K562 (cell line): ENCODE measurements at regions not wholly inside any gene's neighbourhood (a gene's known extent, or its start where the extent isn't known, plus 50 kb on each side); places are given as distances from the start of the nearest gene placed in this dataset.

Source experiments
- ATAC-seq: fragments of 200-7000 bp; cut with Tn5 transposase; 3 replicates; pipeline ENCODE4 v1.9.1; 2020; ENCODE audit warnings: moderate library complexity
- BruUV-seq: library from RNA; stranded (reverse); fragments of 400-500 nt; replicated peaks from 2 replicates; lab custom pipeline; 2021; lab: Mats Ljungman, UMichigan
- CTCF ChIA-PET: fragments of 300-600 bp; formaldehyde crosslinking; extraction: SDS; loops from one replicate; lab custom pipeline; 2021; ENCODE audit warnings: low intra/inter-chr PET ratio; lab: Yijun Ruan, JAX
- POLR2A ChIA-PET: fragments of 300-600, 350-650 bp; sonication (Branson Sonifier 250); formaldehyde crosslinking; extraction: SDS; loops from one replicate; lab custom pipeline; 2021; ENCODE audit warnings: antibody characterized with exemption, inconsistent platforms; lab: Yijun Ruan, JAX
- DNase-seq, 4 experiments: peaks; one replicate each; pipeline versions ENCODE4 v3.0.0 to v3.0.0-alpha.2; 2011 to 2018; ENCODE audit warnings: low spot score in 3 of 4, mixed read lengths in 3 of 4; ENCODE audit errors: extremely low read depth in 1 of 4
- FAIRE-seq: peaks from 2 replicates; lab custom pipeline; 2011; peaks lifted over from hg19 to GRCh38; lab: Jason Lieb, UNC
- H2AFZ ChIP-seq: 2 replicates; pipeline ENCODE4 v1.6.0; 2011; ENCODE audit warnings: low read depth, low read length, control low read depth, inconsistent platforms
- H3K27ac ChIP-seq: fragments of 200-600 bp; 3 replicates; pipeline ENCODE4 v1.8.0; 2011; ENCODE audit warnings: low read depth, mild to moderate bottlenecking, control low read depth, inconsistent platforms, low read length, moderate library complexity, mixed read lengths; ENCODE audit errors: extremely low read depth
- H3K27me3 ChIP-seq, 2 experiments: fragments of 300-600 bp in 1 of 2; 2 replicates in 1 of 2; 3 replicates in 1 of 2; pipeline versions ENCODE4 v1.6.0 to v1.8.0; 2011; ENCODE audit warnings: inconsistent platforms in 2 of 2, low read length in 2 of 2, mild to moderate bottlenecking in 1 of 2, mixed read lengths in 1 of 2, moderate library complexity in 1 of 2; ENCODE audit not compliant: control insufficient read depth in 2 of 2, insufficient read depth in 2 of 2
- H3K36me3 ChIP-seq: fragments of 300-600 bp; 3 replicates; pipeline ENCODE4 v1.8.0; 2011; ENCODE audit warnings: mild to moderate bottlenecking, low read length, inconsistent platforms; ENCODE audit not compliant: control insufficient read depth, insufficient read depth
- H3K4me1 ChIP-seq, 2 experiments: fragments of 200-600 bp in 1 of 2; replicated peaks in 1 of 2; 2 replicates in 1 of 2; 3 replicates in 1 of 2; pipeline versions ENCODE4 v1.5.1 to v1.8.0; 2011; ENCODE audit warnings: inconsistent platforms in 2 of 2, low read length in 2 of 2, mild to moderate bottlenecking in 1 of 2, mixed read lengths in 1 of 2, moderate library complexity in 1 of 2; ENCODE audit not compliant: control insufficient read depth in 2 of 2, insufficient read depth in 2 of 2
- H3K4me2 ChIP-seq: 2 replicates; pipeline ENCODE4 v1.6.1; 2011; ENCODE audit warnings: low read length, control low read depth, inconsistent platforms, mixed read lengths; ENCODE audit not compliant: insufficient read depth
- H3K4me3 ChIP-seq: fragments of 200-600 bp; sonication (generic), shearing (Covaris generic); 2 replicates; pipeline ENCODE4 v1.5.1; 2016; ENCODE audit warnings: control low read depth, inconsistent platforms
- H3K79me2 ChIP-seq: fragments of 200-600 bp; 3 replicates; pipeline ENCODE4 v1.8.0; 2011; ENCODE audit warnings: low read length, inconsistent platforms; ENCODE audit not compliant: control insufficient read depth, insufficient read depth
- H3K9ac ChIP-seq, 2 experiments: 2 replicates each; pipeline versions ENCODE4 v1.6.0 to v1.6.1; 2011; ENCODE audit warnings: low read depth in 2 of 2, low read length in 2 of 2, control low read depth in 1 of 2, inconsistent platforms in 1 of 2, mild to moderate bottlenecking in 1 of 2, mixed read lengths in 1 of 2; ENCODE audit not compliant: insufficient read depth in 1 of 2
- H3K9me1 ChIP-seq: one replicate; pipeline ENCODE4 v1.6.0; 2011; ENCODE audit warnings: inconsistent platforms, mild to moderate bottlenecking, low read length, moderate library complexity; ENCODE audit not compliant: control insufficient read depth, insufficient read depth
- H3K9me3 ChIP-seq: replicated peaks from 2 replicates; pipeline ENCODE4 v1.5.1; 2011; ENCODE audit warnings: low read depth, low read length, inconsistent platforms; ENCODE audit not compliant: control insufficient read depth, insufficient read depth
- H4K20me1 ChIP-seq: replicated peaks from 2 replicates; pipeline ENCODE4 v1.6.1; 2011; ENCODE audit warnings: low read length, inconsistent platforms, mixed read lengths; ENCODE audit not compliant: control insufficient read depth, insufficient read depth
- CBX5 ChIP-seq: IDR thresholded peaks from 2 replicates; pipeline ENCODE4 v1.6.1; 2014; ENCODE audit warnings: low read depth, borderline replicate concordance
- CBX8 ChIP-seq: fragments of 200-600 bp; sonication (generic); IDR thresholded peaks from 2 replicates; pipeline ENCODE4 v1.6.1; 2012; ENCODE audit warnings: borderline replicate concordance, mixed run types, low read depth, mild to moderate bottlenecking, moderate library complexity, mixed read lengths, low read length, control low read depth, inconsistent platforms; ENCODE audit not compliant: poor library complexity, severe bottlenecking; ENCODE audit errors: extremely low read depth
- HMG20A ChIP-seq: fragments of 450-650 bp; formaldehyde crosslinking; conservative IDR thresholded peaks from 2 replicates; pipeline ENCODE4 v1.4.0; 2020; ENCODE audit warnings: mild to moderate bottlenecking, mixed read lengths
- HNRNPH1 ChIP-seq: fragments of 200-400 bp; formaldehyde crosslinking; optimal IDR thresholded peaks from 2 replicates; pipeline ENCODE3; 2017; ENCODE audit warnings: low read depth, mild to moderate bottlenecking, low read length, moderate library complexity
- HNRNPLL ChIP-seq: fragments of 200-400 bp; formaldehyde crosslinking; IDR thresholded peaks from 2 replicates; pipeline ENCODE4 v1.6.1; 2017; ENCODE audit warnings: low read length, low read depth, mild to moderate bottlenecking; ENCODE audit not compliant: poor library complexity, severe bottlenecking
- ILF3 ChIP-seq: fragments of 450-650 bp; IDR thresholded peaks from 2 replicates; pipeline ENCODE4 v1.6.1; 2018; ENCODE audit warnings: antibody characterized with exemption, mild to moderate bottlenecking, moderate library complexity, borderline replicate concordance
- MCM5 ChIP-seq: fragments of 450-650 bp; IDR thresholded peaks from 2 replicates; pipeline ENCODE4 v1.6.1; 2016; ENCODE audit warnings: low read depth
- PHF20 ChIP-seq: fragments of 450-650 bp; IDR thresholded peaks from 2 replicates; pipeline ENCODE4 v1.6.1; 2018; ENCODE audit not compliant: partially characterized antibody
- RAD21 ChIP-seq, 2 experiments: fragments of 250-450 bp in 1 of 2; fragments of 450-650 bp in 1 of 2; sonication (Bioruptor Pico) in 1 of 2; formaldehyde crosslinking in 1 of 2; IDR thresholded peaks in 1 of 2; conservative IDR thresholded peaks in 1 of 2; 2 replicates each; pipeline versions ENCODE4 v1.4.0 to v1.8.0; 2020 to 2022; ENCODE audit warnings: mild to moderate bottlenecking in 2 of 2, moderate library complexity in 1 of 2
- RBBP5 ChIP-seq: fragments of 200-600 bp; sonication (generic); IDR thresholded peaks from 2 replicates; pipeline ENCODE4 v1.6.1; 2012; ENCODE audit warnings: borderline replicate concordance, mild to moderate bottlenecking, low read length, control low read depth, inconsistent platforms; ENCODE audit not compliant: insufficient read depth, poor library complexity, severe bottlenecking
- YBX1 ChIP-seq: fragments of 450-650 bp; IDR thresholded peaks from 2 replicates; pipeline ENCODE4 v1.7.1; 2016; ENCODE audit warnings: mild to moderate bottlenecking
- ZZZ3 ChIP-seq: fragments of 450-650 bp; IDR thresholded peaks from 2 replicates; pipeline ENCODE4 v1.6.1; 2016; ENCODE audit warnings: antibody characterized with exemption, mild to moderate bottlenecking, moderate library complexity
- WGBS: fragments of 100-300 bp; shearing (Covaris generic); methylation state at CpG from one replicate; pipeline ENCODE4 v1.1.6; 2016; ENCODE audit warnings: low coverage, mixed read lengths; ENCODE audit not compliant: insufficient coverage; ENCODE audit errors: missing lambda C conversion rate; 5-methylcytosine and 5-hydroxymethylcytosine counted together
- in situ Hi-C: fragments of 300-500 bp; cut with MboI; formaldehyde crosslinking; loops from 4 replicates; pipeline ENCODE4 v1.15.0; 2018; ENCODE audit warnings: inconsistent platforms, mixed read lengths
- intact Hi-C: fragments of 100-400 bp; cut with micrococcal nuclease; formaldehyde crosslinking; loops from 2 replicates; pipeline ENCODE4 v1.14.2; 2022
- TF ChIP-seq, protein P1 (sequence below): fragments of 450-650 bp; IDR thresholded peaks from 2 replicates; pipeline ENCODE4 v1.6.1; 2016; ENCODE audit warnings: antibody characterized with exemption
- TF ChIP-seq, protein P2 (sequence below): fragments of 450-650 bp; IDR thresholded peaks from 2 replicates; pipeline ENCODE4 v1.6.1; 2016; ENCODE audit warnings: missing biosample characterization, missing genetic modification characterization

DNA sequence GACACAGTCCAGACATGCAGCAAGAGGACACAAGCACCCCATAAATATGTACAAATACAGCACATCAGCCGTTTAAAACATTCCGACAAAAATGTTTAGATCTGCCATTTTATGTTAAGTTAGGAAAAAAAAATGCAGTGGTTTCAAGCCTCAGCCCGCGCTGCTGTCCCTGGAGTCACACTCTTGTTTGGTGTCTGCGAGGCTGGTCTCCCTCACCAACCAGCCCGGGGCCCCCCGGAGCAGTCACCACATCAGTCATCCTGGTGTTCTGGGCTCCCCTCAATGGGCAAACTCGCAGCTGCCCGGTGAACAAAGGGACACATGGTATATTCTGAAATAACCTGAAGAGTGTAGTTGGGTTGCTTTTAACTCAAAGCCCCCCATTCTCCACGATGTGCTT lies 1022.2 kb downstream of the BRD1 start:
- in situ Hi-C loops: no loop called here

DNA sequence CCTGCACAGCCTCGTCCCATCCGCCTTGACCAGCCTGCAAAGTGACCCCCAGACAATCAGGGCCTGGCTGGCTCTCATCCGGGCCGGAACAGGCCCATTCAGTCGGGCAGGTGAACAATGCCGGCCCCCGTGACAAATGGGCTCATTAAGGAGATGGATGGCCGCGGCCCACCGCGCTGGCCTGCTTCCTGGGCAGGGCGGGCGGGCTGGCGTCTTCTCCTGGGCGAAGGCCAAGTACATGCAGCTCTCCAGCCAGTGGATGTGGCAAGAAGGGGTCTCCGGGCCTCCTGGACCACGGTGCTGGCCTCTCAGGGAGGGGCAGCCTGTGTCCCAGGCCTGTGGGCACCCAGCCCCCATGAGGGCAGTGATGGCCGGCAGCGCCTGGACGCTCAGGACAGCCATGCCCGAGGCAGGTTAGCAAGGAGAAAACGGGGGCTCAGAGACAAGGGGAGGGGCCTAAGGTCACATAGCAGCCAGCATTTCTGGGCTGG lies 1022.8 kb downstream of the BRD1 start:
- in situ Hi-C loops (no loop called here), intact Hi-C loops (no loop called here)
- DNase-seq (no peak), FAIRE-seq (no peak), ATAC-seq (no peak)
- H3K9me1 ChIP-seq: no peaks in the 10 kb centered on the region
- BruUV-seq: no TSS peak
- ChIA-PET POLR2A (no interaction called here), CTCF (no interaction called here)
- no peak overlapping the region for H3K4me2 ChIP-seq
- H4K20me1 ChIP-seq: no peaks in the 10 kb centered on the region
- H3K36me3 ChIP-seq: no peaks in the 10 kb centered on the region
- H3K4me3 ChIP-seq: no peak overlapping the region
- H3K27ac ChIP-seq: no peak overlapping the region
- H3K79me2 ChIP-seq: no peaks in the 10 kb centered on the region
- H2AFZ ChIP-seq: no peak overlapping the region
- TF ChIP-seq MCM5 (no peak), ILF3 (no peak), ZZZ3 (no peak), CBX8 (no peak), YBX1 (no peak)
- TF ChIP-seq, protein P1, sequence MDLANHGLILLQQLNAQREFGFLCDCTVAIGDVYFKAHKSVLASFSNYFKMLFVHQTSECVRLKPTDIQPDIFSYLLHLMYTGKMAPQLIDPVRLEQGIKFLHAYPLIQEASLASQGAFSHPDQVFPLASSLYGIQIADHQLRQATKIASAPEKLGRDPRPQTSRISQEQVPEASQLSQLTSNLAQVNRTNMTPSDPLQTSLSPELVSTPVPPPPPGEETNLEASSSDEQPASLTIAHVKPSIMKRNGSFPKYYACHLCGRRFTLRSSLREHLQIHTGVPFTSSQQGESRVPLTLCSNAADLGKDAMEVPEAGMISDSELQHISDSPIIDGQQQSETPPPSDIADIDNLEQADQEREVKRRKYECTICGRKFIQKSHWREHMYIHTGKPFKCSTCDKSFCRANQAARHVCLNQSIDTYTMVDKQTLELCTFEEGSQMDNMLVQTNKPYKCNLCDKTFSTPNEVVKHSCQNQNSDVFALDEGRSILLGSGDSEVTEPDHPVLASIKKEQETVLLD: no peak
- TF ChIP-seq, protein P2, sequence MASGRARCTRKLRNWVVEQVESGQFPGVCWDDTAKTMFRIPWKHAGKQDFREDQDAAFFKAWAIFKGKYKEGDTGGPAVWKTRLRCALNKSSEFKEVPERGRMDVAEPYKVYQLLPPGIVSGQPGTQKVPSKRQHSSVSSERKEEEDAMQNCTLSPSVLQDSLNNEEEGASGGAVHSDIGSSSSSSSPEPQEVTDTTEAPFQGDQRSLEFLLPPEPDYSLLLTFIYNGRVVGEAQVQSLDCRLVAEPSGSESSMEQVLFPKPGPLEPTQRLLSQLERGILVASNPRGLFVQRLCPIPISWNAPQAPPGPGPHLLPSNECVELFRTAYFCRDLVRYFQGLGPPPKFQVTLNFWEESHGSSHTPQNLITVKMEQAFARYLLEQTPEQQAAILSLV (tag): no peak
- 0% methylated on average over 8 of the region's 22 CpGs for WGBS
- H3K27me3 ChIP-seq: peaks cover 0 to 19% of the 10 kb centered on the region in 2 experiments; a peak in 2 of 5 replicates
- H3K4me1 ChIP-seq: no peaks in the 10 kb centered on the region
- no peak overlapping the region for H3K9ac ChIP-seq
- H3K9me3 ChIP-seq: no peaks in the 10 kb centered on the region

More for the DNA sequence above, 1022.2 kb downstream of the BRD1 start:
- Histone ChIP-seq H3K9me1 (no peaks in the 10 kb centered on the region), H3K9ac (no peak overlapping the region), H3K27ac (no peak overlapping the region), H2AFZ (no peak overlapping the region), H3K79me2 (no peaks in the 10 kb centered on the region), H3K9me3 (no peaks in the 10 kb centered on the region), H3K4me1 (no peaks in the 10 kb centered on the region), H3K4me3 (no peak overlapping the region), H3K4me2 (no peak overlapping the region), H3K27me3 (peaks cover 0 to 19% of the 10 kb centered on the region in 2 experiments; a peak in 2 of 5 replicates), H4K20me1 (no peaks in the 10 kb centered on the region), H3K36me3 (no peaks in the 10 kb centered on the region)
- ATAC-seq: no peak
- TF ChIP-seq CBX5: no peak
- TF ChIP-seq PHF20: no peak
- no peak for TF ChIP-seq HNRNPLL
- no peak for TF ChIP-seq HMG20A (CRISPR knock-in tag)
- TF ChIP-seq RBBP5: no peak
- TF ChIP-seq RAD21 (CRISPR knock-in tag; conservative IDR thresholded peaks at IDR 0.05 in 1 of 2, IDR thresholded peaks at IDR 0.05 in 1 of 2): no peak
- TF ChIP-seq HNRNPH1: no peak
- WGBS: 0% methylated on average over 4 of the region's 10 CpGs
- no peak for FAIRE-seq
- intact Hi-C loops: no loop called here
- ChIA-PET POLR2A (no interaction called here), CTCF (no interaction called here)
- BruUV-seq: no TSS peak
- no peak for DNase-seq
